ENCODE measurements at regions not wholly inside any gene's neighbourhood (a gene's known extent, or its start where the extent isn't known, plus 50 kb on each side); places are given as distances from the start of the nearest gene placed in this dataset.

DNA sequence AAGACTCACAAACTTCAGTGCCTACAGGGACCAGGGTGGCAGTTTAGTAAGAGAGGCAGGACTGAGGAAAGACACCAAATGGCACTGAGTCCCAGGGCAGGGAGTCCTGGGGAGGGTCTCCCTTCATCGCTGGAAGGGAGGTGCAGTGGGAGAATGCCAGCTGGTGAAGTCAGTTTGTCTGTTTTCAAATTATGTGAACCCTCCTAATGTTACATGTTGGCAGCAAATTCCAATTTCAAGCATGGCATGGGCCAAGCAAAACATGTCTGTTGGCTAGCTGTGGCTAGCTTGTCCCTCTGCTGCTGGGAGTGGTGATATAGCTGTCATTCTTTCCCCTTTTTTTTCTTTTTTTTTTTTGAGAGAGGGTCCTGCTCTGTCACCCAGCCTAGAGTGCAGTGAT lies 55.9 kb upstream of the HAAO start:
- TF ChIP-seq, protein P1, sequence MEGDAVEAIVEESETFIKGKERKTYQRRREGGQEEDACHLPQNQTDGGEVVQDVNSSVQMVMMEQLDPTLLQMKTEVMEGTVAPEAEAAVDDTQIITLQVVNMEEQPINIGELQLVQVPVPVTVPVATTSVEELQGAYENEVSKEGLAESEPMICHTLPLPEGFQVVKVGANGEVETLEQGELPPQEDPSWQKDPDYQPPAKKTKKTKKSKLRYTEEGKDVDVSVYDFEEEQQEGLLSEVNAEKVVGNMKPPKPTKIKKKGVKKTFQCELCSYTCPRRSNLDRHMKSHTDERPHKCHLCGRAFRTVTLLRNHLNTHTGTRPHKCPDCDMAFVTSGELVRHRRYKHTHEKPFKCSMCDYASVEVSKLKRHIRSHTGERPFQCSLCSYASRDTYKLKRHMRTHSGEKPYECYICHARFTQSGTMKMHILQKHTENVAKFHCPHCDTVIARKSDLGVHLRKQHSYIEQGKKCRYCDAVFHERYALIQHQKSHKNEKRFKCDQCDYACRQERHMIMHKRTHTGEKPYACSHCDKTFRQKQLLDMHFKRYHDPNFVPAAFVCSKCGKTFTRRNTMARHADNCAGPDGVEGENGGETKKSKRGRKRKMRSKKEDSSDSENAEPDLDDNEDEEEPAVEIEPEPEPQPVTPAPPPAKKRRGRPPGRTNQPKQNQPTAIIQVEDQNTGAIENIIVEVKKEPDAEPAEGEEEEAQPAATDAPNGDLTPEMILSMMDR (IDR thresholded peaks at IDR 0.05) = no peak

DNA sequence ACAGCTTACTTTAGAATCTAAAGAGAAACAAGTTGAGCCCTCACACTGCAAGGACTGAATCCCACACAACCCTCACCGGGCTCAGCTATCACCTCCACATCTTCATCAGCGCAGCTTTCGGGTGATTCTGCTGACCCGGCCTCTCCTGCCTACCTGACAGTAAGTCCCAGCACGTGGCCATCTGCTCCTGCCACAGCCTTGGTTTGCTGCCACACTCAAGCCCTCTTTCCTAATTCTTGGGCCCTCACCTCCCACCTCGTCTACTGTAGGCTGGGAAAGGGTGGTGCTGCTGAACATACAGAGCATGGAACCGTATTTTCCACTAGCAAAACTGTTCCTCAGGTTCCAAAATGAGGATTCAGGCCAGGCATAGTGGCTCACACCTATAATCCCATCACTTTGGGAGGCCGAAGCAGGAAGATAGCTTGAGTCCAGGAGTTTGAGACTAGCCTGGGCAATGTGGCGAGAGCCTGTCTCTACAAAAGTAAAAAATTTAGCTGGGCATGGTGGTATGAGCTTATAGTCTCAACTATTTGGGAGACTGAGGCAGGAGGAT lies 55.3 kb upstream of the HAAO start:
- TF ChIP-seq, protein P1 (IDR thresholded peaks at IDR 0.05) = no peak

GRCh38 chr2:42846932-42847595 lies 54.7 kb upstream of the HAAO start:
- TF ChIP-seq, protein P1 (IDR thresholded peaks at IDR 0.05) = no peak

GRCh38 chr2:42846026-42846425 lies 53.6 kb upstream of the HAAO start:
- TF ChIP-seq, protein P1 (IDR thresholded peaks at IDR 0.05) = no peak

DNA sequence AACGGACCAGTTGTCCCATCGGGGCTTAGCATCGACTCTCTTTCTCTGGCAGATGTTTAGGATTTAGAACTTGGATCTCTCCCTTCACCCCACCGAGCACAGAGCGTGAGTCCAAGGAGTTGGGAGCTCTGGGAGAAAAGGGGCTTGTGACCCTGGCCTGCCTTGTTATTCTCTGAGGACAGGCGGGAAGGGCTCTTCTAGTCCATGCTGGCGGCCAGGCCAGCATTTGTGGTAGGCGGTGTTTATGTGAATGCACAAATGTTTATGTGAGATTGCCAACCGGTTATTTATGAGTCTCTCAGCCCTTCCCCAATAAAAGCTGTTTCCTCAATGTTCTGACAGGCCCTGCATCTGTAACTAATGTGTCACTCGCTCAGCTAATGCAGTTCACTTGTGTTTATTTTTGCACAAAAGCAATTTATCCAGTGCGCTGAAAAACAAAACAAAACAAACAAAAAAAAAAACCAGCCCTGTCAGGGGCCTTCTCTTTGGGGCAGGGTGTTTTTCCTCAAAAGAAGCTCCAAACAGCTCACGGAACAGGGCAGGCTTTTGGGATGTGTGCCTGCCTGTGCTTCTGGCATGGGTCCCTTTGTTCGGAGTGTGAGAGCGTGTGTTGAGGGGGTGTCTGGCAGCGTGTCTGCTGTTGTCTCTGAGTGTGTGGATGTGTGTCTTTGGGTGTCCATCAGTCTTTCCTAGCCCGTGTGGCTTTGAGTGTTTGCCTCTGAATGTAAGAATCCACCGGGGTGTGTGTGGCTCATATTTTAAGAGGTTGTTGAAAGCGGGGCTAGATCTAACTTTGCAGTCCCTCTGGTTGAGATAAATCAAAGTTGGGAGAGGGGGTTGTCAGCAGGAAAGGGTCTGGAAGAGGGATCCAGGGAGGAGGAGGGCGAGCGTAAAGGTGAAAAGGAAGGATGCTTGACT lies 52.8 kb upstream of the HAAO start:
- TF ChIP-seq, protein P1 (IDR thresholded peaks at IDR 0.05) = no peak

DNA sequence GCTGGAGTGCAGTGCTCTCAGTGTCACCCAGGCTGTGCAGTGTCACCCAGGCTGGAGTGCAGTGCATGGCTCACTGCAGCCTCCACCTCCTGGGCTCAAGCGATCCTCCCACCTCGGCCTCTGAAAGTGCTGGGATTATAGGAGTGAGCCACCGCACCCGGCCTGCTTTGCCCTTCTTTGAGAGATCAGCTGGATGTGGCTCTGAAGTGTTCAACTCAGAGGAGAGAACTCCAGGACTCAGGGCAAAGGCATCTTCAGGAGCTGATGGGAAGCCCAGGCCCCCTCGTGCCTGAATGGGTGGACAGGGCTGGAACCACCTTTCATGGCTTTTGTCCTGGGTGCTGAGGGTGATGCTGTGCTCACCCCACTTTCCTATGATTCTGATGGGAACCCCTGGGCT lies 52.0 kb upstream of the HAAO start:
- TF ChIP-seq, protein P1 (IDR thresholded peaks at IDR 0.05) = no peak

DNA sequence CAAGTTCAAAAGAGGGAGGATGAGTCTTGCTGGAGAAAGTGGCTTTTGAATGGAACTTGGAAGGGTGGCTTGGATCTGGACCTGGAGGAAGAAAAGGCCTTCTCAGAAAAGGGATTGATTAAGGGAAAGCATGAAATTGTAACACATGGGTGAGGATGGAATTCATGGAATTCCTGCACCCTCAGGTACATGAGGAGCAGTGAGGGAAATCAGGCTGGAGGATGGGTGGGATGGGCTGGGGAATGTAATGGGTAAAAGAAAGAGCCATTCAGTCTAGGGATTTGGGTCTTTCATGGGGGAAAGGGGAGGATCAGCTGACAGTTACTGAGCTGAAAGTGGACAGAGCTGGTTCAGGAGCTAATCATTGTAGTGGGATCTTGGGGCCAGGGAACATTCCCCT lies 51.2 kb upstream of the HAAO start:
- TF ChIP-seq, protein P1 (IDR thresholded peaks at IDR 0.05) = no peak

Measured in LNCAP (cell line).